HEK293 (cell line): ENCODE measurements at regions not wholly inside any gene's neighbourhood (a gene's known extent, or its start where the extent isn't known, plus 50 kb on each side); places are given as distances from the start of the nearest gene placed in this dataset.

Source experiments
- CTCF ChIP-seq: fragments of 450-650 bp; formaldehyde crosslinking; IDR thresholded peaks from 2 replicates; pipeline ENCODE4 v1.5.1; 2016; ENCODE audit warnings: missing biosample characterization, missing genetic modification characterization
- KLF9 ChIP-seq: fragments of 450-650 bp; formaldehyde crosslinking; IDR thresholded peaks from 2 replicates; pipeline ENCODE4 v1.5.1; 2016; ENCODE audit warnings: missing biosample characterization, missing genetic modification characterization, low read depth
- PBX3 ChIP-seq: sonication (generic); formaldehyde crosslinking; IDR thresholded peaks from 2 replicates; pipeline ENCODE4 v1.8.1; 2022; ENCODE audit warnings: mild to moderate bottlenecking, moderate library complexity, missing genetic modification reagents
- YY1 ChIP-seq: fragments of 450-650 bp; formaldehyde crosslinking; IDR thresholded peaks from 2 replicates; pipeline ENCODE4 v1.5.1; 2018; ENCODE audit warnings: missing biosample characterization, missing genetic modification characterization
- ZBTB49 ChIP-seq: fragments of 450-650 bp; formaldehyde crosslinking; IDR thresholded peaks from 2 replicates; pipeline ENCODE4 v1.5.1; 2016; ENCODE audit warnings: missing biosample characterization, missing genetic modification characterization, low read depth
- ZBTB8A ChIP-seq: fragments of 450-650 bp; formaldehyde crosslinking; IDR thresholded peaks from 2 replicates; pipeline ENCODE4 v1.5.1; 2016; ENCODE audit warnings: missing biosample characterization, missing genetic modification characterization
- ZNF133 ChIP-seq: fragments of 450-650 bp; formaldehyde crosslinking; IDR thresholded peaks from 2 replicates; pipeline ENCODE4 v1.5.1; 2016; ENCODE audit warnings: missing biosample characterization, missing genetic modification characterization
- ZNF184 ChIP-seq: fragments of 450-650 bp; IDR thresholded peaks from 2 replicates; pipeline ENCODE4 v1.5.1; 2018; ENCODE audit warnings: missing biosample characterization, mild to moderate bottlenecking, missing genetic modification characterization
- ZNF350 ChIP-seq: fragments of 450-650 bp; formaldehyde crosslinking; IDR thresholded peaks from 2 replicates; pipeline ENCODE4 v1.5.0; 2017; ENCODE audit warnings: missing biosample characterization, mild to moderate bottlenecking, missing genetic modification characterization
- ZNF416 ChIP-seq: fragments of 450-650 bp; formaldehyde crosslinking; IDR thresholded peaks from 2 replicates; pipeline ENCODE4 v1.5.1; 2016; ENCODE audit warnings: missing biosample characterization, missing genetic modification characterization
- ZNF473 ChIP-seq: fragments of 450-650 bp; formaldehyde crosslinking; IDR thresholded peaks from 2 replicates; pipeline ENCODE4 v1.5.1; 2017; ENCODE audit warnings: missing biosample characterization, missing genetic modification characterization
- ZNF544 ChIP-seq: fragments of 450-650 bp; formaldehyde crosslinking; IDR thresholded peaks from 2 replicates; pipeline ENCODE4 v1.5.0; 2017; ENCODE audit warnings: missing biosample characterization, missing genetic modification characterization

DNA sequence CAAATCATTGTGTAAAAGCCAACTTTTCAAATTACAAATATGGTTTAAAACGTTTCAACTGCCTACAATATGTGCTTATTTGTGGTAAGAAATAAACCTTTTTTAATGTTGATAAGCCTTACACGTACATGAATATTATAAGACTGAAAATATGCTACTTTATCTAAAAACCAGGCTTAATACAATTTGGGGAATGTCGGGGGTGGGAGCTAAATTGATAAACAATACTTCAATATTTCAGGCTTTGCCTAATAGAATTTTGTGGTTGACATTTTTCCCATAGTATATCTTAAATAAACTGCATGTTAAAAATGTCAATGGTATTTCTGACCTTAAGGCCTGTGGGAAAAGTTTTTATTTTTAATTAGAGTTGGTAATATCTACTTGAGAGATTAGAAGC lies 69.8 kb upstream of the SLIT2 start:
- TF ChIP-seq ZNF416 (tag by site-specific recombination) (no peak), YY1 (tag by site-specific recombination) (no peak), ZNF184 (tag by site-specific recombination) (no peak), CTCF (tag by site-specific recombination) (no peak), ZNF544 (tag by site-specific recombination) (no peak), ZBTB8A (no peak), ZNF350 (tag by site-specific recombination) (no peak), ZBTB49 (no peak), KLF9 (no peak), ZNF473 (tag by site-specific recombination) (no peak), ZNF133 (no peak), PBX3 (CRISPR knock-in tag) (no peak)
